Esophagus muscularis mucosa (tissue), 3 donors: ENCODE measurements at regions not wholly inside any gene's neighbourhood (a gene's known extent, or its start where the extent isn't known, plus 50 kb on each side); places are given as distances from the start of the nearest gene placed in this dataset.

Experiments used
- CTCF ChIP-seq, 3 experiments: fragments of 200-600 bp in 2 of 3; fragments of 450-650 bp in 1 of 3; sonication (generic) in 2 of 3; IDR thresholded peaks; one replicate each; pipeline ENCODE4 v1.5.1; 2017 to 2019; ENCODE audit warnings: antibody characterized with exemption in 3 of 3, mild to moderate bottlenecking in 2 of 3, moderate library complexity in 1 of 3
- POLR2A ChIP-seq: fragments of 450-650 bp; IDR thresholded peaks from one replicate; pipeline ENCODE4 v1.6.1; 2017; ENCODE audit warnings: antibody characterized with exemption, moderate library complexity, mild to moderate bottlenecking, low read depth
- POLR2AphosphoS5 ChIP-seq, 2 donors: sonication (generic); formaldehyde crosslinking; IDR thresholded peaks; one replicate each; pipeline ENCODE4 v1.6.1; 2017; ENCODE audit warnings: antibody characterized with exemption in 2 of 2

- TF ChIP-seq CTCF (IDR thresholded peaks at IDR 0.05), result no peak
- TF ChIP-seq POLR2A, result no peak
- no peak for TF ChIP-seq POLR2AphosphoS5 (IDR thresholded peaks at IDR 0.05)
Measured at GRCh38 chr17:62140376-62140775, 75.3 kb upstream of the MED13 start.
